ENCODE measurements at regions not wholly inside any gene's neighbourhood (a gene's known extent, or its start where the extent isn't known, plus 50 kb on each side); places are given as distances from the start of the nearest gene placed in this dataset.

DNA sequence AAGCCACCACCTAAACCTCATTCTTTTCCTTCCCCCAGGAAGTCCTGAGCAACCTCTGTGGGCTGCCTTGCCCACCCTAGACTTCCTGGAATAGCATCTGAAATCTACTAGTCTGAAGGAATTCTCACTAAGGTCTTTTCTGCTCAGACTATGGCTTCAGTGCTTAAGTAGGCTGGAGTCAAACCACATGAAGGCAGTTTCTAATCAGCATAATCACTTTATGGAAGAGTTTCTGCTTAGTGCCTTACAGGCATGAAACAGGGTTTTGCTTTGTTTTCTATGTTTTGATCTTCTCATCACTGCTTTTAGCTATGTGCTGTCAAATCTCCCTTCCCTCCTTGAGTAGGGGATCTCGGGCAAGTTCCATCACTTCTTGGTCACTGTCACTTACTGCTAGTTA, 117.7 kb downstream of the WT1 start:
- TF ChIP-seq, protein P1, sequence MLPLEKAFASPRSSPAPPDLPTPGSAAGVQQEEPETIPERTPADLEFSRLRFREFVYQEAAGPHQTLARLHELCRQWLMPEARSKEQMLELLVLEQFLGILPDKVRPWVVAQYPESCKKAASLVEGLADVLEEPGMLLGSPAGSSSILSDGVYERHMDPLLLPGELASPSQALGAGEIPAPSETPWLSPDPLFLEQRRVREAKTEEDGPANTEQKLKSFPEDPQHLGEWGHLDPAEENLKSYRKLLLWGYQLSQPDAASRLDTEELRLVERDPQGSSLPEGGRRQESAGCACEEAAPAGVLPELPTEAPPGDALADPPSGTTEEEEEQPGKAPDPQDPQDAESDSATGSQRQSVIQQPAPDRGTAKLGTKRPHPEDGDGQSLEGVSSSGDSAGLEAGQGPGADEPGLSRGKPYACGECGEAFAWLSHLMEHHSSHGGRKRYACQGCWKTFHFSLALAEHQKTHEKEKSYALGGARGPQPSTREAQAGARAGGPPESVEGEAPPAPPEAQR (tag by site-specific recombination; IDR thresholded peaks at IDR 0.05): no peak
- TF ChIP-seq, protein P2, sequence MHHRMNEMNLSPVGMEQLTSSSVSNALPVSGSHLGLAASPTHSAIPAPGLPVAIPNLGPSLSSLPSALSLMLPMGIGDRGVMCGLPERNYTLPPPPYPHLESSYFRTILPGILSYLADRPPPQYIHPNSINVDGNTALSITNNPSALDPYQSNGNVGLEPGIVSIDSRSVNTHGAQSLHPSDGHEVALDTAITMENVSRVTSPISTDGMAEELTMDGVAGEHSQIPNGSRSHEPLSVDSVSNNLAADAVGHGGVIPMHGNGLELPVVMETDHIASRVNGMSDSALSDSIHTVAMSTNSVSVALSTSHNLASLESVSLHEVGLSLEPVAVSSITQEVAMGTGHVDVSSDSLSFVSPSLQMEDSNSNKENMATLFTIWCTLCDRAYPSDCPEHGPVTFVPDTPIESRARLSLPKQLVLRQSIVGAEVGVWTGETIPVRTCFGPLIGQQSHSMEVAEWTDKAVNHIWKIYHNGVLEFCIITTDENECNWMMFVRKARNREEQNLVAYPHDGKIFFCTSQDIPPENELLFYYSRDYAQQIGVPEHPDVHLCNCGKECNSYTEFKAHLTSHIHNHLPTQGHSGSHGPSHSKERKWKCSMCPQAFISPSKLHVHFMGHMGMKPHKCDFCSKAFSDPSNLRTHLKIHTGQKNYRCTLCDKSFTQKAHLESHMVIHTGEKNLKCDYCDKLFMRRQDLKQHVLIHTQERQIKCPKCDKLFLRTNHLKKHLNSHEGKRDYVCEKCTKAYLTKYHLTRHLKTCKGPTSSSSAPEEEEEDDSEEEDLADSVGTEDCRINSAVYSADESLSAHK (tag by site-specific recombination; IDR thresholded peaks at IDR 0.05): peak; percentile 89
- CTCF ChIA-PET: interaction anchor here (1.0 kb wide), 1 partner anchor 69 kb away, joined by 3 read pairs; no protein-coding TSS in a partner anchor

DNA sequence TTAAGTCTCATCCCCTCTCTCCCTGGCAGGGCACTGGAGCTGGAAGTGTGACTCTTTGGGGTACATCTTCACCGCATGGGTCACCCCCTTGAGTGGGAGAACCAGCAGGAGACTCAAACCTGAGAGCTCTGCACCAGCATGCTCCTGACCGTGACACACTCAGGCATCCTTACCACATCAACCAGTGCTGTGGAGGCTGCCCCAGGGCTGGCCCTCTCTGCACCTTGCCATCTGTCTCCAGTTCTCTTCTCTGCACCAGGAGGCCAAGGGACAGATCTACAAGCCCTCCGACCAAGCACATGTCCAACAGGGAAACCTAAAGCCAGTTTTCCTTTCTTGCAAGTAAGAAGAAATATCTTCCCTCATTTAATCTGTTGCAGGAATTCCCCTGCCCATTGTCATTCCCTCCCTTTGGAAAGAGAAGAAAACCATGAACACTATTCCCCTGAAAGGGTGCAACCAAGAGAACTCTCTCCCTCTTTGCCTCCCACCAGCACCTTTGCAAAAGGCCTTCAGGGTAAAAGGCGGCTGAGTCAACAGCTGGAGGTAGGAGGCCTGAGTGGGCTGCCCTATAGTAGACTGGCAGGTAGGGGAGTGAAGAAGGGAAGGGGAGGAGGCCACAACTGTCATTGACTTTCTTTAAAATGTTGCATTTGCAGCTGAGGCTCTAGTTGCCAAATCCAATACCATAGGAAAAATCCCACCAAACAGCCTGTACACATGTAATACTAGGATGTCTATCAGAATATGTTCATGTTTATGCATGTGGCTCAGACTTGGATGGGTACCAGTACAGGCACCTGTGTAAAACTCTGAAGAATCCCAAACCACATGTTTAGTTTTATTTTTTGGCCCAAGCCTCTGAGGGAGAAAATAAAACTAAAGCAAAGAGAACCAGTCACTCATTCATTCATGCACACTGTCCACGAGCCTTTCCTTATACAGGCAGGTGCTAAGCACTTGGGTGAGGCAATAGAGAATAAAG, 117.0 kb downstream of the WT1 start:
- POLR2A ChIA-PET: no interaction called here
- TF ChIP-seq ZFHX2 (tag by site-specific recombination; conservative IDR thresholded peaks at IDR 0.05) (peak; percentile 26; the same call in 1 of the 2 replicates), EGR2 (tag by site-specific recombination; IDR thresholded peaks at IDR 0.05; ENCODE audit: low read depth) (peak; percentile 44; the same call in 1 of the 2 replicates), ZNF548 (tag by site-specific recombination; IDR thresholded peaks at IDR 0.05) (no peak), HOXD13 (CRISPR knock-in tag; IDR thresholded peaks at IDR 0.05; ENCODE audit: borderline replicate concordance) (no peak)
- Histone ChIP-seq H3K4me3 (ENCODE audit: low read depth, low read length) (no peak overlapping the region), H3K9me3 (ENCODE audit: control insufficient read depth, insufficient read depth, low read depth, low read length) (no peaks in the 10 kb centered on the region), H3K36me3 (ENCODE audit: control insufficient read depth in 2 of 2, insufficient read depth in 1 of 2, low read length in 2 of 2) (no peaks in the 10 kb centered on the region), H3K4me1 (ENCODE audit: control insufficient read depth, insufficient read depth, low read length) (peaks cover 11% of the 10 kb centered on the region), H3K27ac (ENCODE audit: extremely low read depth, low read depth, low read length) (no peak overlapping the region)
- CTCF ChIA-PET: interaction anchor here (0.7 to 1.0 kb wide), 2 partner anchors 68 to 475 kb away, joined by 3 read pairs; no protein-coding TSS in a partner anchor

More for the DNA sequence above, 117.7 kb downstream of the WT1 start:
- Histone ChIP-seq H3K4me1 (ENCODE audit: control insufficient read depth, insufficient read depth, low read length) (peaks cover 11% of the 10 kb centered on the region), H3K36me3 (ENCODE audit: control insufficient read depth in 2 of 2, insufficient read depth in 1 of 2, low read length in 2 of 2) (no peaks in the 10 kb centered on the region), H3K4me3 (ENCODE audit: low read depth, low read length) (no peak overlapping the region), H3K9me3 (ENCODE audit: control insufficient read depth, insufficient read depth, low read depth, low read length) (no peaks in the 10 kb centered on the region), H3K27ac (ENCODE audit: extremely low read depth, low read depth, low read length) (no peak overlapping the region; the same call in 1 of the 2 replicates)
- POLR2A ChIA-PET: no interaction called here

DNA sequence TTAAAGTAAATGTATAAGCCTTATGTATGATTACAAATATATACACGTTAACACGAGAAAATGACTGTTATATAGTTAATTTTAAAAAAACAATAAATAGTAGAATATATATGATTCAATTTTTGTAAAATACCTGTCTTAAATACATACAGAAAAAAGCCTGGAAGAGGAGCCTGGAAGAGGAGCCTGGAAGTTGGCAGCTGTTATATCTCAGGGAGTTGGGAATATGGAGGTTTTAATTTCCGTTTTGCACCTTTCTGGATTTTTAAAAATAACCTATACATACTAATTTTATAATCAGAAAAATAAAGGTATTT, 111.6 kb downstream of the WT1 start:
- H3K27ac ChIP-seq (ENCODE audit: extremely low read depth, low read depth, low read length): no peak overlapping the region
- TF ChIP-seq ZBTB21 (tag by site-specific recombination; IDR thresholded peaks at IDR 0.05): no peak
- TF ChIP-seq, protein P3, sequence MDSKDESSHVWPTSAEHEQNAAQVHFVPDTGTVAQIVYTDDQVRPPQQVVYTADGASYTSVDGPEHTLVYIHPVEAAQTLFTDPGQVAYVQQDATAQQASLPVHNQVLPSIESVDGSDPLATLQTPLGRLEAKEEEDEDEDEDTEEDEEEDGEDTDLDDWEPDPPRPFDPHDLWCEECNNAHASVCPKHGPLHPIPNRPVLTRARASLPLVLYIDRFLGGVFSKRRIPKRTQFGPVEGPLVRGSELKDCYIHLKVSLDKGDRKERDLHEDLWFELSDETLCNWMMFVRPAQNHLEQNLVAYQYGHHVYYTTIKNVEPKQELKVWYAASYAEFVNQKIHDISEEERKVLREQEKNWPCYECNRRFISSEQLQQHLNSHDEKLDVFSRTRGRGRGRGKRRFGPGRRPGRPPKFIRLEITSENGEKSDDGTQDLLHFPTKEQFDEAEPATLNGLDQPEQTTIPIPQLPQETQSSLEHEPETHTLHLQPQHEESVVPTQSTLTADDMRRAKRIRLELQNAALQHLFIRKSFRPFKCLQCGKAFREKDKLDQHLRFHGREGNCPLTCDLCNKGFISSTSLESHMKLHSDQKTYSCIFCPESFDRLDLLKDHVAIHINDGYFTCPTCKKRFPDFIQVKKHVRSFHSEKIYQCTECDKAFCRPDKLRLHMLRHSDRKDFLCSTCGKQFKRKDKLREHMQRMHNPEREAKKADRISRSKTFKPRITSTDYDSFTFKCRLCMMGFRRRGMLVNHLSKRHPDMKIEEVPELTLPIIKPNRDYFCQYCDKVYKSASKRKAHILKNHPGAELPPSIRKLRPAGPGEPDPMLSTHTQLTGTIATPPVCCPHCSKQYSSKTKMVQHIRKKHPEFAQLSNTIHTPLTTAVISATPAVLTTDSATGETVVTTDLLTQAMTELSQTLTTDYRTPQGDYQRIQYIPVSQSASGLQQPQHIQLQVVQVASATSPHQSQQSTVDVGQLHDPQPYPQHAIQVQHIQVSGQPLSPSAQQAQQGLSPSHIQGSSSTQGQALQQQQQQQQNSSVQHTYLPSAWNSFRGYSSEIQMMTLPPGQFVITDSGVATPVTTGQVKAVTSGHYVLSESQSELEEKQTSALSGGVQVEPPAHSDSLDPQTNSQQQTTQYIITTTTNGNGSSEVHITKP (tag by site-specific recombination; IDR thresholded peaks at IDR 0.05): no peak
- TF ChIP-seq, protein P4, sequence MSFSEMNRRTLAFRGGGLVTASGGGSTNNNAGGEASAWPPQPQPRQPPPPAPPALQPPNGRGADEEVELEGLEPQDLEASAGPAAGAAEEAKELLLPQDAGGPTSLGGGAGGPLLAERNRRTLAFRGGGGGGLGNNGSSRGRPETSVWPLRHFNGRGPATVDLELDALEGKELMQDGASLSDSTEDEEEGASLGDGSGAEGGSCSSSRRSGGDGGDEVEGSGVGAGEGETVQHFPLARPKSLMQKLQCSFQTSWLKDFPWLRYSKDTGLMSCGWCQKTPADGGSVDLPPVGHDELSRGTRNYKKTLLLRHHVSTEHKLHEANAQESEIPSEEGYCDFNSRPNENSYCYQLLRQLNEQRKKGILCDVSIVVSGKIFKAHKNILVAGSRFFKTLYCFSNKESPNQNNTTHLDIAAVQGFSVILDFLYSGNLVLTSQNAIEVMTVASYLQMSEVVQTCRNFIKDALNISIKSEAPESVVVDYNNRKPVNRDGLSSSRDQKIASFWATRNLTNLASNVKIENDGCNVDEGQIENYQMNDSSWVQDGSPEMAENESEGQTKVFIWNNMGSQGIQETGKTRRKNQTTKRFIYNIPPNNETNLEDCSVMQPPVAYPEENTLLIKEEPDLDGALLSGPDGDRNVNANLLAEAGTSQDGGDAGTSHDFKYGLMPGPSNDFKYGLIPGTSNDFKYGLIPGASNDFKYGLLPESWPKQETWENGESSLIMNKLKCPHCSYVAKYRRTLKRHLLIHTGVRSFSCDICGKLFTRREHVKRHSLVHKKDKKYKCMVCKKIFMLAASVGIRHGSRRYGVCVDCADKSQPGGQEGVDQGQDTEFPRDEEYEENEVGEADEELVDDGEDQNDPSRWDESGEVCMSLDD (tag by site-specific recombination; IDR thresholded peaks at IDR 0.05): no peak
- no peak for TF ChIP-seq ZNF621 (tag by site-specific recombination; IDR thresholded peaks at IDR 0.05)
- TF ChIP-seq, protein P5, sequence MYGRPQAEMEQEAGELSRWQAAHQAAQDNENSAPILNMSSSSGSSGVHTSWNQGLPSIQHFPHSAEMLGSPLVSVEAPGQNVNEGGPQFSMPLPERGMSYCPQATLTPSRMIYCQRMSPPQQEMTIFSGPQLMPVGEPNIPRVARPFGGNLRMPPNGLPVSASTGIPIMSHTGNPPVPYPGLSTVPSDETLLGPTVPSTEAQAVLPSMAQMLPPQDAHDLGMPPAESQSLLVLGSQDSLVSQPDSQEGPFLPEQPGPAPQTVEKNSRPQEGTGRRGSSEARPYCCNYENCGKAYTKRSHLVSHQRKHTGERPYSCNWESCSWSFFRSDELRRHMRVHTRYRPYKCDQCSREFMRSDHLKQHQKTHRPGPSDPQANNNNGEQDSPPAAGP (tag by site-specific recombination; IDR thresholded peaks at IDR 0.05): no peak
- TF ChIP-seq ZNF549 (tag by site-specific recombination; IDR thresholded peaks at IDR 0.05): no peak
- CTCF ChIA-PET: interaction anchor here (0.6 to 3.6 kb wide), 26 partner anchors 8 to 1424 kb away, joined by 3 to 32 read pairs (median 4); partner anchors contain the start of gene CCDC73
- no peaks in the 10 kb centered on the region for H3K4me1 ChIP-seq (ENCODE audit: control insufficient read depth, insufficient read depth, low read length)
- H3K36me3 ChIP-seq (ENCODE audit: control insufficient read depth in 2 of 2, insufficient read depth in 1 of 2, low read length in 2 of 2): no peaks in the 10 kb centered on the region
- H3K9me3 ChIP-seq (ENCODE audit: control insufficient read depth, insufficient read depth, low read depth, low read length): no peaks in the 10 kb centered on the region
- POLR2A ChIA-PET: no interaction called here
- H3K4me3 ChIP-seq (ENCODE audit: low read depth, low read length): no peak overlapping the region

All from HEK293 (cell line).